ENCODE measurements at regions not wholly inside any gene's neighbourhood (a gene's known extent, or its start where the extent isn't known, plus 50 kb on each side); places are given as distances from the start of the nearest gene placed in this dataset.

DNA sequence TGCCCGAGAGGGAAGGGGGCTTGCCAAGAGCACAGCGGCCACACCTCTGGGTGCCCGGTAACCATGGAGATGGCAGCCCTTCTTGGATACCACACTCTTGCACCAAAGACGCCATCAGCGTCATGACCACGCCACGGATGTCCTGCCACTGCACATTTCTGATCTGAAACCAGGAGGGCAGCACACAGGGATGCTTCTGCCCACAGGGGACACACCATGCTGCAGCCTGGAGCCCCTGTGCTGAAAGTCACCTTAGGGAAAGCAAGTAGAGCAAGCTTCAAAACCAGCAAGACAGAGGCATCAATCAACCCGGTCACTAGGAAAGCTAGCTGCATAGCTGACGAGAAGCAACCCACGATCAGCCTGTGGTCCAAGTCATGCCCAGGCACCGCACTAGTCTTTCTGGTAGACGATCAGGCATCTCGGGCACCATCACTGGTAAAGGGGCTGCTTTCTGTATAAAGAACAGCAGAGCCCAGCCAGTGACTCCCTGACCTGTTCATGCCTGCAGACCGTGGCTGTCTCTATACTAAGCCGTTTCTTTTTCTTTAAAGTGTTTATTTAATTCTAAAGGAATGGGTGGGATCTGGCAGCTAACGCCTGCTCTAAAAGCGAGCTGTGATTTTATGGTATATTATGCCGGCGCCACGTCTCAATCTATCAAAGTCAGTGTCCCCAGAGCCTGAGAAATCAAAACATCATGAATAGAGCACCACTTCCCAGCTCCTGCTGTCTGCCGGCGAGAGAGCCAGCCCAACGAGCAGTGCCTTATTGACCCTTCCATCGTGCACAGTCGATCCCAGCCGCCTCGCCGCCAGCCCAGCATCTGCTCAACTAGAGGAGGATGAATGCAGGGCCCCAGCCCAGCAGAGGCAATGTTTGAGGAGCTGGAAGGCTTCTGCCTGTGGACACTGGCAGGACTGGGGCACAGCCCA is 244.7 kb downstream of the RBFOX3 start:
- TF ChIP-seq, protein P1, sequence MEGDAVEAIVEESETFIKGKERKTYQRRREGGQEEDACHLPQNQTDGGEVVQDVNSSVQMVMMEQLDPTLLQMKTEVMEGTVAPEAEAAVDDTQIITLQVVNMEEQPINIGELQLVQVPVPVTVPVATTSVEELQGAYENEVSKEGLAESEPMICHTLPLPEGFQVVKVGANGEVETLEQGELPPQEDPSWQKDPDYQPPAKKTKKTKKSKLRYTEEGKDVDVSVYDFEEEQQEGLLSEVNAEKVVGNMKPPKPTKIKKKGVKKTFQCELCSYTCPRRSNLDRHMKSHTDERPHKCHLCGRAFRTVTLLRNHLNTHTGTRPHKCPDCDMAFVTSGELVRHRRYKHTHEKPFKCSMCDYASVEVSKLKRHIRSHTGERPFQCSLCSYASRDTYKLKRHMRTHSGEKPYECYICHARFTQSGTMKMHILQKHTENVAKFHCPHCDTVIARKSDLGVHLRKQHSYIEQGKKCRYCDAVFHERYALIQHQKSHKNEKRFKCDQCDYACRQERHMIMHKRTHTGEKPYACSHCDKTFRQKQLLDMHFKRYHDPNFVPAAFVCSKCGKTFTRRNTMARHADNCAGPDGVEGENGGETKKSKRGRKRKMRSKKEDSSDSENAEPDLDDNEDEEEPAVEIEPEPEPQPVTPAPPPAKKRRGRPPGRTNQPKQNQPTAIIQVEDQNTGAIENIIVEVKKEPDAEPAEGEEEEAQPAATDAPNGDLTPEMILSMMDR (conservative IDR thresholded peaks at IDR 0.05; ENCODE audit: low read length): no peak
- no peak for TF ChIP-seq EZH2phosphoT487 (IDR thresholded peaks at IDR 0.05; ENCODE audit: borderline replicate concordance)
